NCI-H1930 (cell line): ENCODE measurements at regions not wholly inside any gene's neighbourhood (a gene's known extent, or its start where the extent isn't known, plus 50 kb on each side); places are given as distances from the start of the nearest gene placed in this dataset.

Experiments used
- DNase-seq, 2 experiments: peaks; one replicate each; lab custom pipeline; 2025; lab: John Stamatoyannopoulos, UW

DNA sequence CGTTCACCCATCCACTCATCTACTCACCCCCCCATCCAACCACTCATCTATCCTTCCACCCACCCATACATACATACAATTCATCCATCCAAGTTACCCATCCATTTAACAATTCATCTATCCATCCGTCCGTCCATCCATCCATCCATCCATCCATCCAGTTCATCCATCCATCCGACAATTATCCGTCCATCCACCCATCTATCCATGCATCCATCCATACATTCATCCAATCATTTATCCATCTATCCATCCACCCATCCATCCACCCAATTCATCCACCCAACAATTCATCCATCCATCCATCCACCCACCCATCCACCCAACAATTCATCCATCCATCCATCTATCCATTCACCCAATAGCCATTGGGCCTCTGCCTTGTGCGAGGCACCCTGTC lies 173.2 kb upstream of the MVB12B start:
- DNase-seq, result no peak

DNA sequence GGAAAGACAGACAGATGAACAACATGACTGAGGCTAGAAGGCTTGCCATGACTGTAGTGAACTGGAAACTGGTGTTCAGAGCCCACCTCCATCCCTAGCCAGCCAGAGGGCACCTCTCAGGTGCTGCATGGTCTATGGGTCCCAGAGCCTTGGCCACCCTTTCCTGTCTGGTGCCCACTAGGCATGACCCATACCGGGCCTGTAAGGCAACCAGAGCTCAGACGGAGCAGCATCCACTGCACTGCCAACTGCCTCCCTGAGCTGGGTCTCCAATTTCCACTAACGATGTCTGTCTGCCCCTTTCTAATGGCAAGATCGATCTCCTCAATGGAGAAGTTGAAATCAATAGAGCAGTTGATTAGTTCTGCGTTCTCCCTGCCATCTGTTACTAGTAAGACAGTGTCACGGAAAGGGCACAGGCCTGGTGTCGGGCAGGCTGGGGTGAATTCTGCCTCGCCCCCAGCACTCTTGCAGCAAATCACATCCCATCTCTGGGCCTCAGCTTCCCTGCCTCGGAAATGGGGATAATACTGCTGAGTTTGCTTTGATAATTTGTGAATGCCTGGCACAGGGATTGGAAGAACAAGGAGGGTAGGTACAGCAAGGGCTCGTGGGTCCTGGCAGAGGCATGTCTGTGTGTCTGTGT lies 172.3 kb upstream of the MVB12B start:
- DNase-seq, result no peak

DNA sequence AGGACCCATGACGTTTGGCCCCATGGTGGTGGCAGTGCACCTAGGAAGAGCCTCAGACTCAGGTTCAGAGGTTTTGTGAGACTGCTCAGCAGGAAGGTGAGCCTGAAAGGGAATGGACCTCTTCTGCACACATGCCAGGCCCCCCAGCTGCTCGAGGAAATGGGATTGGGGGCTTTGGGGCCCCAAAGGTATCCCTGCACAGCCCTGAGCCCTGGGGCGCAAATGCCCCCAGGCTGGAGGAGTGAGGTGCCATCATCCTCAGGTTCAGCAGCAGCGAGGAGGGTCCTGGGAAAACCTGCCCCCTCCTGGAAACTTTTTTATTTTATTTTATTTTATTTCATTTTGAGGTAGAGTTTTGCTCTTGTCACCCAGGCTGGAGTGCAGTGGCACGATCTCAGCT lies 171.8 kb upstream of the MVB12B start:
- no peak for DNase-seq

DNA sequence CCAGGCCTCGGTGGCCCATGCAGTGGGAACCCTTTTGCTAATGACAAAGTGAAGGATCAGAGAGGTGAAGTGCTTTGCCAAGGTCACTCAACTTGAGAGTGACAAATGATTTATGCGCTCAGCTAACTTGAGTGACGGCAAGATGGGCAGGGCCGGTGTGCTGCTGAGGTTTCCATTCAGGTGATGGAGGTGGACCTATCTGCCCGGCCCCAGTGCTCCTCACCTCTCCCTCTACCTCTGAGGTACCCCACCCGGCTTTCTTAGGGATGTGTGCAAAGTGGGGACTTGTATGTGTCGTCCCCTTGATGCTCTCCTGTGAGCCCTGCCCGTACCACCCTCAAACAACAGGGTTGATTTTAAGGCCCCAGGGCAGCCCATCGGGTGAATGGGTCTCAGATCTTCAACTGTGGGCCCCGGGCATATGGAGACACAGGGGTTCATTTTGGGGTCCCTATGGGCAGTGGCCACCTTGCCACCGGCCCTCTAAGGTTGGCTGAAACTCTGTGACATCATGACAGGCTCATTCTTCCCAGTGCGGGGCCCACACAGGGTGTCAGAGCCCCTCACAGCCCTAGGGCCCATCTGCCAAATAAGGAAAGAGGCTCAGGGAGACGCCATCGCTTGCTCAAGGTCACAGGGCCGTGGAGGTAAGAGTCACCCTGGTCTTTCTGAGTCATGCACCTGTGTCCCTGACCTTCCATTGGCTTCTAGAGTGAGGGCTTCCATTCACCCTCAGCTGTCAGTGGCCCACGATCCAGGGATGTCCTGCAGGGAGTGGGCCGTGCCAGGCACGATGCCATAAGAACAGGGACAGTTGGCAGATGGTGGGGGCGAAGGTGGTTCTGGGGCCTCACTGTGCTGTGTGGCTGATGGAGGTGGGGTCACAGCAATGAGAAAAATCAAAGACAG lies 170.6 kb upstream of the MVB12B start:
- DNase-seq, result no peak

DNA sequence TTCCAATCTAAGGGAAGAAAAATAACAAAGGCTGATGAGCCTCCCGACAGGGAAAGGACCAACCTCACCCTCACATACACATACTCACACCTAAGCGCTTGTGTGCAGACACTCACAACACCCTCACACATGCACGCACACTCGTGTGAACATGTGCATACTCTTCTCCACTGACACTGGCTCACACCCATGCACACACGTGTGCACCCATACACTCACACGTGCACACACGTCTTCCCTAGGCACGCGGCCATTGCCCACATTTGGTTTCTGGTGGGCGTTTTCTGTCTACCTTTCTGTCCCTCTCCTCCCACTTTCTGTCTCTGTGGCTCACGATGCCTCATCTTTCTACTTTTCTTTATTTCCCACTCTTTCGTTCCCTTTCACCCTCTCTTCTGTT lies 169.7 kb upstream of the MVB12B start:
- DNase-seq, result no peak

DNA sequence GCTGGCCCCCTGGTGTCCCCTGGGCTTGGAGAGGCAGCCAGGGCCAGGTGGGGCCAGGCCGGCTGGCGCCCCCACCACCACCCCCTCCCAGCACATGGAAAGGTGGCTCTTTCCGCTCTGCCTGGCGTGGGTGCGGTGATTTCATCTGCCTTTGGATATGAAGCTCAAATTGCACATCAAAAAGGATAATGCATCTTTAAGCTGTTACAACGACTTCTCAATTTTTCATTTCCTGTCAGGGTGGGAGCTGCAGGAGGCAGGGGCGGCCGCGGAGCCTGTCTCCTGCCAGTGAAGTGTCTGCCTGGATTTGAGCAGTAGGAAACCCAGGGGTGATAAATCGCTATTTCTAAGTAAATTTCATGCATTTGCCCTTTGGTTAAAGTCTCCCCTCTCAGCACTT lies 169.2 kb upstream of the MVB12B start:
- DNase-seq, result no peak

DNA sequence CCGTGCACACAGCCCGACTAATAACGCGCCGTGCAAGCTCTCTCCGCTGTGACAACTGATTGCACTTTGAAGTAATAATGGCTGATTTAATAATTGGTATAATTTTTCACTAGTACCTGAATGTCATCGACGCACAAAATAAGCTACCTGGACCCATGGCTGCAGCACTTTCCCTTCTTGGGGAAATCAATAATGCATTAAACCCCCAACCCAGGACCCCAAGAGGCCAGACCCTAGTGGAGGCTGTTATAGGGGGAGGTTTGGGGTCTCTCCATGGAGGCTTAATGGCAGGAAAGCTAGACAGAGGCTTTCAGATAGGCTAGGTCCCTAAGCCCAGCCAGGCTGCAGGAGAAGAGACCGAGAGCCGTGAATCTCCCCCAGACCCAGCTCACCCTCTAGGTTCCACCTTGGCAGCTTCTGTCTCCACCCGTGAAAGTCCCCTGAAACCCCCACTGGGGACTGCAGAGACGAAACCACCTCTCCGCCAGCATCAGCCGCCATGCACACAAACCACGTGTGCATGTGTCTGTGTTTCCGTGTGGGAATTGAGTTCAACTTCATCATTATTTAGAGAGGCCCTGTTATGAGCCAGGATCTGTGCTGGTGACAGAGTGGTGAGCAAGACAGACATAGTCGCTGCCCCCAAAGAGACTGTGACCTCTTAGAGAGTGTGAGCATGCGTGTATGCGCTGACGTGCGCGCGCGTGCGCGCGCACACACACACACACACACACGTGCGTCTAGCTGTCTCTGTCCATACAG lies 168.6 kb upstream of the MVB12B start:
- DNase-seq, result no peak

DNA sequence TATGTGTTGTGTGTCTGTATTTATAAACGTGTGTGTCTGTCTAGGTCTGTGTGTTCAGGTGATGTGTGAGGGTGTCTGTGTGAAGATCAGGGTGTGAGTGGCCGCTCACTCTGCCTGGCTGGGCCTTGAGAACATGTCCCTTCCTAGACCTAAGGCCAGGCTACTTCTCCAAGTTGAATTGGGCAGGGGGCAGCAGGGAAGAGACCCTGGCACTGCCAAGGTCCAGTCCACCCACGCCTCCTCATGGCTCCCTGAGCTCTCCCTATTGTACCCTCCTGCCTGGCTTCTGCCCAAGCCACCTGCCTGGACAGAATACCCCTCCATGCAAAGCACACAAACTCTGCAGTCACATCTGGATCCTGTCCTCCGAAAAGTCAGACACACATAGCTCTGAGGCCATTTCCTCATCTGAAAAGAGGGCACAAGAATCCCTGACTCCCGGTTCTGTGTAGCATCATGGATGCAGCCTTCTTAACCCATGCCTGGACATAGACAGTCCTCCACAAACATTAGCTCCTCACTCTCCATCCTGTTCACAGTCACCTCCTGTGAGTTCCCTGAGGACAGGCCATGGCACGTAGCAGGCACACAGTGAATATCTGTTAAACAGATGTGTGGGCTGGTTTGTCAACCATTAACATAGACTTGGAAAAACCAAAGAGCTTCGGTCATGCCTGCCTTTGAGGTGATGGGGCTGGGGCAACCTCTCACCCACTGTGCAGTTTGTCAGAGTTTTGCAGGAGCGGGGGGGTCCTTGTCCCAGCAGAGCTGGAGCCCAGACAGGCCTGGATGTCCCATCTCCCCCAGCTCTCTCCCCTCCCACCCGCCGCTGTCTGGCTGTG lies 167.8 kb upstream of the MVB12B start:
- DNase-seq, result no peak

DNA sequence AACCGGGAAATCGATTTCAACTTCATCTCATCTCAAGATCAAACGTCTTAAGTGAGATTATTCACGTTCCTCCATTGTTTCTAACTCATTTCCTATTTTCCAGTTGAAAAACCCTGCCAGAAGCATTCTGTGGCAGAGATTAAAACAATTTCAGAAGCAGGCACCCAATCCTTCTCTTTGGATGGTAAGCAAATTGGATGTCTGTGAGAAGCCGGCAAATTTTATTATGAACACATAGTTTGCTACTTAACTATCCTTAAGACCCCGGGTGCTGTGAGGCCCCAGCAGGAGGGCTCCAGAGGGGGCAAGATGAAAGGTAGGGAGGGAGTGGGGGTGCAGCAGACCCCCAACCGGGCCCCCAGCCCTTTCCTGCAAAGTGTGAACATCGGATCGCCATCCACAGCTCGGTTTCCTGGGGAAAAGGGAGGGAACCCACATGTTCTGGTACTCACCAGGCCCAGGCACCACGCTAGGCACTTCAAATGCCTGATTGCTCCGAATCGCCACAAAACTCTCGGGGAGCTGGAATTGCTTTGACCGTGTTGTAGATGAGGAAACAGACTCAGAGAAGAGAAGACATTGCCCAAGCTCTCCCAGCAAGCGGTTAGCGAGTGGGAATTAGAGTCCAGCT lies 167.1 kb upstream of the MVB12B start:
- DNase-seq, result no peak

DNA sequence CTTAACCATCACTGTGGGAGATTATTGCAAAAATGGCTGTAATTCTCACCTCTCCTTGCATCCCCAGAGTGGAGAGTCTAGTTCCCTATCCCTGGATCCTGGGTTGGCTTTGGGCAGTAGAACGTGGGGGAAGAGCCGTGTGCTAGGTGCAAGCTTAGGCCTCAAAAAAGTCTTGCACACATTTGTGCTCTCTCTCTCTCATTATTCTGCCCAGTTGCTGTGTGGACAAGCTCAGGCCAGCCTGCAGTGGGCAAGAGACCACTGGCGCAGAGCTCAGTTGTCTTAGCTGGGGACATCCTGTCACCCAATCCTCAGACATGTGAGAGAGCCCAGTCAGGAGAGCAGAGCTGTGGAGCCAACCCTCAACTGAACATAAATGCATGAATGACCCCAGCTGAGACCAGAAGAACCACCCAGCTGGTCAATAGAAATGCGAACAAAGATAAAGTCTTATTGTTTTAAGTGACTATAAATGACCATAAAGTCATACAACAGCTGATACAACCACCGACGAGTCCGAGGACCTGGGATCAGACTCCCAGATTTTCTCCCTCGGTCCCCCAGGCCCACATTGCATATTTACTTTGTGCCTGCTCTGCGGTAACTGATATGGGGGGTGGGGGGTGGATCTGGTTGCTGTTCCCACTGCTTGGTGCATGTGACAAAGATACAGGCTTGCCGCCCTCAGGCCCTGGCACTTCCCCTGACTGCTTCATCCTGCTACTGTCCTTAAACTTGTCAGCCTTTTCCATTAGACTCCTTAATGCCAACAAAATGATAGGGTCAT lies 166.4 kb upstream of the MVB12B start:
- no peak for DNase-seq

DNA sequence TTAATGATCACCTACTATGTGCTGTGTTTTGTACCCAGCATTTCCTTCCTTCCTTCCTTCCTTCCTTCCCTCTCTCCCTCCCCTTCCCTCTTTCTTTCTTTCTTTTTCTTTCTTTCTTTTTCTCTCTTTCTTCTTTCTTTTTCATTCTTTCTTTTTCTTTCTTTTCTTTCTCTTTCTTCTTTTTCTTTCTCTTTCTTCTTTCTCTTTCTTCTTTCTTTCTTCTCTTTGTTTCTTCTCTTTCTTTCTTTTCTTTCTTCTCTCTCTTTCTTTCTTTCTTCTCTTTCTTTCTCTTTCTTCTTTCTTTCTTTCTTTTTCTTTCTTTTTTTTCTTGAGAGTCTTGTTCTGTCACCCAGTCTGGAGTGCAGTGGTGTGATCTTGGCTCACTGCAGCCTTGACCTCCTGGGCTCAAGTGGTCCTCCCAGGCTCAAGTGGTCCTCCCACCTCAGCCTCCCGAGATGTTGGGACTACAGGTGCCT lies 165.7 kb upstream of the MVB12B start:
- no peak for DNase-seq

DNA sequence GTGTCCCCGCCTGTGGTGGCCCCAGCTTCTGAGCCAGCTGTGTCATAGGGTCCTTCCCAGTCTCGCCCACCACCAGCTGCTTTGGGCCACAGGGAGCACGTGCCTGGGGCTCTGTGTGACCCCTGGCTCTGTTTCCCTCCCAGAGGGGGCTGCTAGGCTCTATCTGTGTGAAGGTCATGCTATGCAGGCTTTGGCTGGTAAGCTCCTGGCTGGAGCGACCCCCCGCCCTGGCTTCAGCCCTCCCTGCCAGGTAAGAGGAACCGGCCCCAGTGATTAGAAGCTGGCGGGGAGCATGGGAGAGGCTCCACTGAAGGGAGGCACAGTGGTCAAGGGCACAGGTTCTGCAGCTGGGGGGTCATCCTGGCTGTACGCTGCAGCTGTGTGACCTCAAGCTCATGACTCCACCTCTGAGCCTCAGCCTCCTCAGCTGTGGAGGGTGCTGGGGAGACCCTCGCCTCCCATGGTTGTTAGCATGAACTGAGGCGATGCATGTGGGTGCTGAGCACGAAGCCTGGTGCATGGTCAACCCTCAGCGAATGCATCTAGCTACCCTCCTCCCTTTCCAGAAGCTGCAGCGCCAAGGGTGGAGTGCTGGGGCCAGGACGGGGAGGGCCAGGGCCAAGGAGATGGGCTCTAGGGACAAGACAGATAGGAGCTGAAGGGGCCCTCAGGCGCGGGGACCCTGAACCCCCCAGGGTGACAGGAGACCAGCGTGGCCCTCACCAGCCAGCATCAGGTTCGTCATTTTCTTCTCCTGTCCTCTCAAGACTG lies 163.8 kb upstream of the MVB12B start:
- no peak for DNase-seq

DNA sequence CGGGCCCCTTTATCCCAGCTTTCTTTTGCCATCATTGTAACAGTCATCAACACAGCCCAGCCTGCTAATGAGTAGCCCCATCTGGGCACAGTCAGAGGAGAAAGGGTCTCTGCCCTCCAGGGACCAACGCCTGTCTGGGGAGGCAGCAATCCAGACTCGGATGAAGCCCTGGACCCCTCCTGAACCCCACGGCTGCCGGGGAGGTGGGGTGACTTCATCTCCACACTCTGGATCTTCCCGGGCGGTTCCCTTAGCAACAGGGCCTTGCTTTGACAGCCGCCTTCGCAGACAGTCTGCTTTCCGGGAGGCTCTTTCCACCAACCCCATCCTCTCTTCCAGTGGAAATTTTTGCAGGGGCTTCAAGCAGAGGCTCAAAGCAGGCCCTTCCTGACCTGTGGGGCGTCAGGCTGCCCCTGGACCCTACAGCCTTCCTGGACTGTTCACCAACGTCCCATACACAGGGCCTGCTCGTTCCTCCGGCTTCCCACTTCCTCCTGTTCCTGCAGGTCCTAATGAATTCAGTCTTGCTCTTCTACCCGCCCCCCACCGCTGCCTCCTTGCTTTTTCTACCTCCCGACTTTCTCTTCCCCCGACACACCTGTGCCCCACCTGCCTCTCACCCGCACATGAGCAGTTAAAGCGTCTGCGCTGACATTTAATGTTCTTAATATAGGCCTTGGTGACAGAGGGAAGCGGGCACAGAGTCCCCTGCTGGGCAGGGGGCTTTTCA lies 161.7 kb upstream of the MVB12B start:
- no peak for DNase-seq

DNA sequence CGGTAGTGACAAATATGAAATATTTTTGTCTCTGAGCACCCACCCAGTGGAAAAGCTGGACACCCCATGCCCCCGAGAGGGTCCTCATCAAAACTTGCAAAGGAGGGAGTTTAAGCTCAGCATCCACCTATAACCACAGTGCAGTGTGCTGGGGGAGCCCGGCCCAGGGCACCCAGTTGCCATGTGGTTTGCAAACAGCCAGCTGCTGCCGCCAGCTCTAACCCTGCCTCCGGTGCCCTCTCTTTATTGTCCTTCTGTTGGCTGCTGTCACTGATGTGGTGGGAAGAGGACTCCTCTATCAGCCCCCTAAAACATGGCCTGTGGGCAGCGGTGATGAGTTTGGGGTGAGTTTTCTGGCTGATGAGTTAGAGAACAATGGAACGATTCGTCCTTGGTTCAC lies 160.9 kb upstream of the MVB12B start:
- DNase-seq, result no peak

DNA sequence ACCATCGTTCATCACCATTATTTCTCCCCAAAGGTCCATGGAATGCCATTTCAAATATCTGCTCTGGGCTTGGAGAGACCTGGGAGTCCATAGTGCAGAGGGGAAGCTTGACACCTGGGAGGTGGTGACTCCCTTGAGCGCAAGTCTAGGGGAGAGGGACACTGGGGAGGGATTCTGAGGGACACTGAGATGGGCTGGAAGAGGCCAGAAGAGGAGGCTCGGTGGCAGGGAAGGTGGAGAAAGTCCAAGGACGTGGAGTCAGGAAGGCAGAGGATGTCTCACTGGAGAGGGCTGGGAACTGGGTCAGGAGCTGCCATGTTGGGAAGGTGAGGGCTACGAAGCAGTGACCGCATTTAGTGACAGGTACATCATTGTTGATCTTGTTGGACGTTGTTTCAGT lies 160.3 kb upstream of the MVB12B start:
- DNase-seq, result no peak

DNA sequence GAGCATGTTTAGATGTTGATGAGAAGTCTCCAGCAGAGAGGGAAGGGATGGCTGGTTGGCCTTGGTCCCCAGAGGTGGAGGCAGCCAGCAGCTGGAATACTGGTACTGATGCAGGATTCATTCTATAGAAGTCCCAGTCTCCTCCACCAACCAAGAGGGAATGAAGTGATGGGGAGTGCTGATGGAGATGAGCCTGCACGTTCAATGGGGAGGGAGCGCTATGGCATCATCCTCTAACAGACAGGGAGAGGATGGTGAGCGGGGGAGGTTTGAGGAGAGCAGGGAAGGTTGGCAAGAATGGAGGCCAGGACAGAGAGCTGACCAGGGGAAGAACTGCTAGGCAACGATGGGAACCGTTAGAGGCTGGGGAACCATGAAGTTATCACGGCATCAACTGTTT lies 159.8 kb upstream of the MVB12B start:
- no peak for DNase-seq

DNA sequence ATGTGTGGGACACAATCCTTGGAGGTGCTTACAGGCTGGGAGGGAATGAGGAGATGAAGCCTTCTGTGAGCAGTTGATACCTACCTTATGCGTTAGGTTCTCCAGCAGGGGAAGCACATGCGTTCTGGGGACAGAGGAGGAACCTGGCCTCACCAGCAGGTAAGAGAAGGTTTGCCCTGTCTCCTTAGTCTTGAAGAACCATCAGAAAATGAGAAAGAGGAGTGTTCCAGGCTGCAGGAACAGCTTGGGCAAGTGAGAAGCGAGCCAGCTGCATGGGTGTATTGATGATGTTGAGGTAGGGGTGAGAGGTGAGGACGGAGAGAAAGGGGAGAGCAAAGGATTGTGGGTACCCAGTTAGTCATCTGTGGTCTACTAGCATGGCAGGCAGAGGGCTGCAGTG lies 156.9 kb upstream of the MVB12B start:
- no peak for DNase-seq

DNA sequence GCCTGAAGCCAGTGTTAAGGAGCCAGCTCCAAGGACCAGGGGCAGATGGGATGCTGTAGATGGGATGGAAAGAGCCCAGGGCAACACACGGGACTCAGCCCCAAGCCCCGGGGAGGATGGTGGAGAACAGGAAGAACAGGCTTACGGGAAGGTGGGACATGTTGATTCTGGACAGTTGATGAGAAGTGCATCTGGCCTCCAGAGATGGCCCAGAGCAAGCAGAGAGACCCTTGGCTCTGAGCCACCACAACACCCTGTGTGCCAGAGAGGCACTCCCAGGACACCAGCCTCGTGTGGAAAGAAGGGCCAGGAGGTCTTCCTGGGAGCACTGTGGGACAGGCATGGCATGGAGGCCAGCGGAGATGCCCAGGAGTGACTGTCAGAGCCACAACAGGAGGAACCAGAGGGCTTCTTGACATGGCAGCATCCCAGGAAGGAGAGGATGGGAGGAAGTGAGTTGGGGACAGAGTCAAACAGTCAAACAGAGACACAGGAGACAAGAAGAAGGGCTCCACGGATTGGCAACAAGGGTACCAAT lies 156.3 kb upstream of the MVB12B start:
- DNase-seq, result no peak

DNA sequence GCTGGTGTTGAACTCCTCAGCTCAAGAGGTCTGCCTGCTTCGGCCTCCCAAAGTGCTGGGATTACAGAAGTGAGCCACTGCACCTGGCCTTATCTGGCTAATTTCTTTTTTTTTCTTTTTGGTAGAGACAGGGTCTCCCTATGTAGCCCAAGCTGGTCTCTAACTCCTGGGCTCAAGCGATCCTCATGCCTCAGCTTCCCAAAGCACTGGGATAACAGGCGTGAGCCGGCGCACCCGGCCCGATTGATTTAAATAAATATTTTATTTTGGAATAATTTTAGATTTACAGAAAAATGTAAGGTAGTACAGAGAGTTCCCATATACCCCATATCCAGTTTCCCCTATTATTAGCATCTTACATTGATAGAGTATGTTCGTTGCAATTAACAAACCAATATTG lies 155.0 kb upstream of the MVB12B start:
- no peak for DNase-seq
